Right atrium auricular region (tissue), 2 donors: ENCODE measurements at regions not wholly inside any gene's neighbourhood (a gene's known extent, or its start where the extent isn't known, plus 50 kb on each side); places are given as distances from the start of the nearest gene placed in this dataset.

Experiments
- DNase-seq: peaks from one replicate; pipeline ENCODE4 v3.0.0-alpha.2; 2019; ENCODE audit warnings: low spot score
- H3K27ac ChIP-seq, 2 donors: fragments of 200-600 bp; sonication (generic); 1 replicate in 1 of 2; 2 replicates in 1 of 2; pipeline ENCODE4 v1.5.1; 2016 to 2019
- H3K27me3 ChIP-seq, 2 donors: fragments of 200-600 bp; sonication (generic); one replicate each; pipeline versions ENCODE4 v1.5.1 to v1.6.0; 2017 to 2019
- H3K36me3 ChIP-seq: fragments of 200-600 bp; sonication (generic); one replicate; pipeline ENCODE4 v1.5.1; 2016
- H3K4me1 ChIP-seq, 2 donors: fragments of 200-600 bp; sonication (generic); one replicate each; pipeline versions ENCODE4 v1.5.1 to v1.6.0; 2017 to 2019
- H3K4me3 ChIP-seq, 2 donors: fragments of 200-600 bp; sonication (generic); 1 replicate in 1 of 2; 2 replicates in 1 of 2; pipeline ENCODE4 v1.5.1; 2017 to 2019; ENCODE audit warnings: mild to moderate bottlenecking in 1 of 2, moderate library complexity in 1 of 2
- H3K9me3 ChIP-seq, 2 donors: fragments of 200-600 bp; sonication (generic); one replicate each; pipeline ENCODE4 v1.5.1; 2019
- TF ChIP-seq, protein P1 (sequence below), 2 donors: fragments of 200-600 bp; sonication (generic); IDR thresholded peaks; one replicate each; pipeline ENCODE4 v1.5.1; 2019; ENCODE audit warnings: antibody characterized with exemption in 2 of 2

- TF ChIP-seq, protein P1, sequence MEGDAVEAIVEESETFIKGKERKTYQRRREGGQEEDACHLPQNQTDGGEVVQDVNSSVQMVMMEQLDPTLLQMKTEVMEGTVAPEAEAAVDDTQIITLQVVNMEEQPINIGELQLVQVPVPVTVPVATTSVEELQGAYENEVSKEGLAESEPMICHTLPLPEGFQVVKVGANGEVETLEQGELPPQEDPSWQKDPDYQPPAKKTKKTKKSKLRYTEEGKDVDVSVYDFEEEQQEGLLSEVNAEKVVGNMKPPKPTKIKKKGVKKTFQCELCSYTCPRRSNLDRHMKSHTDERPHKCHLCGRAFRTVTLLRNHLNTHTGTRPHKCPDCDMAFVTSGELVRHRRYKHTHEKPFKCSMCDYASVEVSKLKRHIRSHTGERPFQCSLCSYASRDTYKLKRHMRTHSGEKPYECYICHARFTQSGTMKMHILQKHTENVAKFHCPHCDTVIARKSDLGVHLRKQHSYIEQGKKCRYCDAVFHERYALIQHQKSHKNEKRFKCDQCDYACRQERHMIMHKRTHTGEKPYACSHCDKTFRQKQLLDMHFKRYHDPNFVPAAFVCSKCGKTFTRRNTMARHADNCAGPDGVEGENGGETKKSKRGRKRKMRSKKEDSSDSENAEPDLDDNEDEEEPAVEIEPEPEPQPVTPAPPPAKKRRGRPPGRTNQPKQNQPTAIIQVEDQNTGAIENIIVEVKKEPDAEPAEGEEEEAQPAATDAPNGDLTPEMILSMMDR (IDR thresholded peaks at IDR 0.05) = no peak
- no peaks in the 10 kb centered on the region for H3K27me3 ChIP-seq
- no peaks in the 10 kb centered on the region for H3K4me1 ChIP-seq
- no peak for DNase-seq
- H3K9me3 ChIP-seq = no peaks in the 10 kb centered on the region
- no peaks in the 10 kb centered on the region for H3K36me3 ChIP-seq
- no peak overlapping the region for H3K27ac ChIP-seq
- H3K4me3 ChIP-seq = no peak overlapping the region
These were observed 106.8 kb upstream of the FOXK1 start for GRCh38 chr7:4575254-4575653.

- Histone ChIP-seq H3K27ac (no peak overlapping the region), H3K9me3 (no peaks in the 10 kb centered on the region), H3K4me3 (no peak overlapping the region), H3K36me3 (no peaks in the 10 kb centered on the region), H3K4me1 (no peaks in the 10 kb centered on the region), H3K27me3 (no peaks in the 10 kb centered on the region)
- no peak for DNase-seq
- TF ChIP-seq, protein P1 (IDR thresholded peaks at IDR 0.05) = no peak
These were observed 78.9 kb upstream of the FOXK1 start for GRCh38 chr7:4602905-4603842.

DNA sequence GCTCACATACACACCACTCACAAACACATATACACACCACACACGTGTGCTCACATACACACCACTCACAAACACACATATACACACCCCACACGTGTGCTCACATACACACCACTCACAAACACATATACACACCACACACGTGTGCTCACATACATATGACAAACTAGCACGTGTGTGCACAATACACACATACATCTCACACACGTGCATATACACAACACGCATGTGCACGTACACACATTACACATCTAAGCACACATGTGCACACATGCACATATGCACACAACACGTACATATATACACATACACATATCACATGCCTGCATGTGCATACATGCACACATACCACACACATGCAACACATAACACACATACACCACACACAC is 78.3 kb upstream of the FOXK1 start:
- Histone ChIP-seq H3K27me3 (no peaks in the 10 kb centered on the region), H3K4me3 (no peak overlapping the region), H3K36me3 (no peaks in the 10 kb centered on the region), H3K9me3 (no peaks in the 10 kb centered on the region), H3K27ac (no peak overlapping the region), H3K4me1 (no peaks in the 10 kb centered on the region)
- TF ChIP-seq, protein P1 (IDR thresholded peaks at IDR 0.05) = no peak
- no peak for DNase-seq

GRCh38 chr7:4604456-4604940 is 77.6 kb upstream of the FOXK1 start:
- no peaks in the 10 kb centered on the region for H3K36me3 ChIP-seq
- DNase-seq = no peak
- H3K4me3 ChIP-seq = no peak overlapping the region
- no peak overlapping the region for H3K27ac ChIP-seq
- no peaks in the 10 kb centered on the region for H3K9me3 ChIP-seq
- TF ChIP-seq, protein P1 (IDR thresholded peaks at IDR 0.05) = no peak
- H3K27me3 ChIP-seq = no peaks in the 10 kb centered on the region
- H3K4me1 ChIP-seq = no peaks in the 10 kb centered on the region

GRCh38 chr7:4606797-4607196 is 75.3 kb upstream of the FOXK1 start:
- TF ChIP-seq, protein P1 (IDR thresholded peaks at IDR 0.05) = no peak
- Histone ChIP-seq H3K27ac (no peak overlapping the region), H3K4me1 (no peaks in the 10 kb centered on the region), H3K9me3 (no peaks in the 10 kb centered on the region), H3K27me3 (no peaks in the 10 kb centered on the region), H3K4me3 (no peak overlapping the region), H3K36me3 (no peaks in the 10 kb centered on the region)
- DNase-seq = no peak
